Loucy (cell line): ENCODE measurements at regions not wholly inside any gene's neighbourhood (a gene's known extent, or its start where the extent isn't known, plus 50 kb on each side); places are given as distances from the start of the nearest gene placed in this dataset.

Experiments used
- H2AFZ ChIP-seq: fragments of 200-600 bp; sonication (generic); 2 replicates; pipeline ENCODE4 v1.6.0; 2016; ENCODE audit warnings: antibody characterized with exemption, mild to moderate bottlenecking, low read length, moderate library complexity
- H3F3A ChIP-seq: fragments of 200-600 bp; 2 replicates; pipeline ENCODE4 v1.6.0; 2016; ENCODE audit warnings: antibody characterized with exemption, low read depth, mild to moderate bottlenecking
- H3K27me3 ChIP-seq: fragments of 200-600 bp; sonication (generic); 2 replicates; pipeline ENCODE4 v1.6.1; 2014; ENCODE audit warnings: low read length, mild to moderate bottlenecking; ENCODE audit not compliant: insufficient read depth, poor library complexity, severe bottlenecking
- H3K36me3 ChIP-seq: fragments of 200-600 bp; sonication (generic); 2 replicates; pipeline ENCODE4 v1.6.1; 2016; ENCODE audit warnings: low read length; ENCODE audit not compliant: insufficient read depth
- H3K4me1 ChIP-seq: fragments of 200-600 bp; sonication (generic); 2 replicates; pipeline ENCODE4 v1.5.1; 2014; ENCODE audit warnings: low read length, mild to moderate bottlenecking; ENCODE audit not compliant: insufficient read depth, poor library complexity, severe bottlenecking
- H3K4me2 ChIP-seq: fragments of 200-600 bp; sonication (generic); 2 replicates; pipeline ENCODE4 v1.6.0; 2014; ENCODE audit warnings: antibody characterized with exemption, low read length, low read depth, mild to moderate bottlenecking; ENCODE audit not compliant: poor library complexity, severe bottlenecking
- H3K4me3 ChIP-seq: fragments of 200-600 bp; sonication (generic); 2 replicates; pipeline ENCODE4 v1.5.1; 2014; ENCODE audit warnings: low read length, mild to moderate bottlenecking, mixed read lengths; ENCODE audit not compliant: poor library complexity, severe bottlenecking
- H3K79me2 ChIP-seq: fragments of 200-600 bp; sonication (generic); 2 replicates; pipeline ENCODE4 v1.6.1; 2014; ENCODE audit warnings: low read length; ENCODE audit not compliant: insufficient read depth
- H3K9ac ChIP-seq: fragments of 200-600 bp; sonication (generic); 2 replicates; pipeline ENCODE4 v1.6.0; 2014; ENCODE audit warnings: mild to moderate bottlenecking, low read depth, low read length, moderate library complexity; ENCODE audit not compliant: poor library complexity, severe bottlenecking
- H3K9me2 ChIP-seq: fragments of 200-600 bp; sonication (generic); replicated peaks from 2 replicates; pipeline ENCODE4 v1.6.1; 2016; ENCODE audit warnings: low read depth, low read length, mixed read lengths
- H3K9me3 ChIP-seq: fragments of 200-600 bp; sonication (generic); 2 replicates; pipeline ENCODE4 v1.6.1; 2014; ENCODE audit warnings: mild to moderate bottlenecking, antibody characterized with exemption, low read length, low read depth; ENCODE audit not compliant: insufficient read depth
- H4K20me1 ChIP-seq: fragments of 200-600 bp; sonication (generic); 2 replicates; pipeline ENCODE4 v1.6.0; 2014; ENCODE audit warnings: antibody characterized with exemption, low read length, mild to moderate bottlenecking; ENCODE audit not compliant: insufficient read depth, poor library complexity, severe bottlenecking
- CTCF ChIP-seq: fragments of 200-600 bp; sonication (generic); conservative IDR thresholded peaks from 2 replicates; pipeline ENCODE4 v1.5.1; 2014; ENCODE audit warnings: mild to moderate bottlenecking, antibody characterized with exemption, low read length
- EZH2phosphoT487 ChIP-seq: fragments of 200-600 bp; IDR thresholded peaks from 2 replicates; pipeline ENCODE4 v1.6.1; 2018; ENCODE audit warnings: antibody characterized with exemption, mild to moderate bottlenecking, moderate library complexity, borderline replicate concordance

- no peak overlapping the region for H3K4me2 ChIP-seq
- no peaks in the 10 kb centered on the region for H3K79me2 ChIP-seq
- H4K20me1 ChIP-seq, result no peaks in the 10 kb centered on the region
- no peaks in the 10 kb centered on the region for H3K9me3 ChIP-seq
- no peaks in the 10 kb centered on the region for H3F3A ChIP-seq
- H3K9ac ChIP-seq, result no peak overlapping the region
- H3K9me2 ChIP-seq, result no peaks in the 10 kb centered on the region
- no peaks in the 10 kb centered on the region for H3K4me1 ChIP-seq
- TF ChIP-seq EZH2phosphoT487 (no peak), CTCF (no peak)
- no peak overlapping the region for H2AFZ ChIP-seq
- H3K27me3 ChIP-seq, result no peaks in the 10 kb centered on the region
- no peaks in the 10 kb centered on the region for H3K36me3 ChIP-seq
- H3K4me3 ChIP-seq, result no peak overlapping the region
Measured at GRCh38 chr7:52764492-52765169, 270.8 kb upstream of the POM121L12 start.

- Histone ChIP-seq H4K20me1 (no peaks in the 10 kb centered on the region), H3K9me3 (no peaks in the 10 kb centered on the region), H2AFZ (no peak overlapping the region), H3F3A (no peaks in the 10 kb centered on the region), H3K36me3 (no peaks in the 10 kb centered on the region), H3K9ac (no peak overlapping the region), H3K9me2 (no peaks in the 10 kb centered on the region), H3K4me3 (no peak overlapping the region), H3K79me2 (no peaks in the 10 kb centered on the region), H3K4me1 (no peaks in the 10 kb centered on the region), H3K27me3 (no peaks in the 10 kb centered on the region), H3K4me2 (no peak overlapping the region)
- TF ChIP-seq CTCF (no peak), EZH2phosphoT487 (no peak)
Measured at GRCh38 chr7:52758356-52758755, 277.1 kb upstream of the POM121L12 start.

- Histone ChIP-seq H3K4me1 (no peaks in the 10 kb centered on the region), H3K9ac (no peak overlapping the region), H3K27me3 (no peaks in the 10 kb centered on the region), H3K4me3 (no peak overlapping the region), H3K36me3 (no peaks in the 10 kb centered on the region), H3K9me2 (no peaks in the 10 kb centered on the region), H4K20me1 (no peaks in the 10 kb centered on the region), H3K9me3 (no peaks in the 10 kb centered on the region), H3F3A (no peaks in the 10 kb centered on the region), H3K79me2 (no peaks in the 10 kb centered on the region), H2AFZ (no peak overlapping the region), H3K4me2 (no peak overlapping the region)
- no peak for TF ChIP-seq EZH2phosphoT487
- TF ChIP-seq CTCF, result no peak
Measured at GRCh38 chr7:52753855-52754254, 281.6 kb upstream of the POM121L12 start.
